K562 (cell line): ENCODE measurements at regions not wholly inside any gene's neighbourhood (a gene's known extent, or its start where the extent isn't known, plus 50 kb on each side); places are given as distances from the start of the nearest gene placed in this dataset.

ENCODE experiments used
- ATAC-seq: fragments of 200-7000 bp; cut with Tn5 transposase; 3 replicates; pipeline ENCODE4 v1.9.1; 2020; ENCODE audit warnings: moderate library complexity
- BruUV-seq: library from RNA; stranded (reverse); fragments of 400-500 nt; replicated peaks from 2 replicates; lab custom pipeline; 2021; lab: Mats Ljungman, UMichigan
- CTCF ChIA-PET: fragments of 300-600 bp; formaldehyde crosslinking; extraction: SDS; loops from one replicate; lab custom pipeline; 2021; ENCODE audit warnings: low intra/inter-chr PET ratio; lab: Yijun Ruan, JAX
- POLR2A ChIA-PET: fragments of 300-600, 350-650 bp; sonication (Branson Sonifier 250); formaldehyde crosslinking; extraction: SDS; loops from one replicate; lab custom pipeline; 2021; ENCODE audit warnings: antibody characterized with exemption, inconsistent platforms; lab: Yijun Ruan, JAX
- DNase-seq, 4 experiments: peaks; one replicate each; pipeline versions ENCODE4 v3.0.0 to v3.0.0-alpha.2; 2011 to 2018; ENCODE audit warnings: low spot score in 3 of 4, mixed read lengths in 3 of 4; ENCODE audit errors: extremely low read depth in 1 of 4
- FAIRE-seq: peaks from 2 replicates; lab custom pipeline; 2011; peaks lifted over from hg19 to GRCh38; lab: Jason Lieb, UNC
- H2AFZ ChIP-seq: 2 replicates; pipeline ENCODE4 v1.6.0; 2011; ENCODE audit warnings: low read depth, low read length, control low read depth, inconsistent platforms
- H3K27ac ChIP-seq: fragments of 200-600 bp; 3 replicates; pipeline ENCODE4 v1.8.0; 2011; ENCODE audit warnings: low read depth, mild to moderate bottlenecking, control low read depth, inconsistent platforms, low read length, moderate library complexity, mixed read lengths; ENCODE audit errors: extremely low read depth
- H3K27me3 ChIP-seq, 2 experiments: fragments of 300-600 bp in 1 of 2; 2 replicates in 1 of 2; 3 replicates in 1 of 2; pipeline versions ENCODE4 v1.6.0 to v1.8.0; 2011; ENCODE audit warnings: inconsistent platforms in 2 of 2, low read length in 2 of 2, mild to moderate bottlenecking in 1 of 2, mixed read lengths in 1 of 2, moderate library complexity in 1 of 2; ENCODE audit not compliant: control insufficient read depth in 2 of 2, insufficient read depth in 2 of 2
- H3K36me3 ChIP-seq: fragments of 300-600 bp; 3 replicates; pipeline ENCODE4 v1.8.0; 2011; ENCODE audit warnings: mild to moderate bottlenecking, low read length, inconsistent platforms; ENCODE audit not compliant: control insufficient read depth, insufficient read depth
- H3K4me1 ChIP-seq, 2 experiments: fragments of 200-600 bp in 1 of 2; replicated peaks in 1 of 2; 2 replicates in 1 of 2; 3 replicates in 1 of 2; pipeline versions ENCODE4 v1.5.1 to v1.8.0; 2011; ENCODE audit warnings: inconsistent platforms in 2 of 2, low read length in 2 of 2, mild to moderate bottlenecking in 1 of 2, mixed read lengths in 1 of 2, moderate library complexity in 1 of 2; ENCODE audit not compliant: control insufficient read depth in 2 of 2, insufficient read depth in 2 of 2
- H3K4me2 ChIP-seq: 2 replicates; pipeline ENCODE4 v1.6.1; 2011; ENCODE audit warnings: low read length, control low read depth, inconsistent platforms, mixed read lengths; ENCODE audit not compliant: insufficient read depth
- H3K4me3 ChIP-seq: fragments of 200-600 bp; sonication (generic), shearing (Covaris generic); 2 replicates; pipeline ENCODE4 v1.5.1; 2016; ENCODE audit warnings: control low read depth, inconsistent platforms
- H3K79me2 ChIP-seq: fragments of 200-600 bp; 3 replicates; pipeline ENCODE4 v1.8.0; 2011; ENCODE audit warnings: low read length, inconsistent platforms; ENCODE audit not compliant: control insufficient read depth, insufficient read depth
- H3K9ac ChIP-seq, 2 experiments: 2 replicates each; pipeline versions ENCODE4 v1.6.0 to v1.6.1; 2011; ENCODE audit warnings: low read depth in 2 of 2, low read length in 2 of 2, control low read depth in 1 of 2, inconsistent platforms in 1 of 2, mild to moderate bottlenecking in 1 of 2, mixed read lengths in 1 of 2; ENCODE audit not compliant: insufficient read depth in 1 of 2
- H3K9me1 ChIP-seq: one replicate; pipeline ENCODE4 v1.6.0; 2011; ENCODE audit warnings: inconsistent platforms, mild to moderate bottlenecking, low read length, moderate library complexity; ENCODE audit not compliant: control insufficient read depth, insufficient read depth
- H3K9me3 ChIP-seq: replicated peaks from 2 replicates; pipeline ENCODE4 v1.5.1; 2011; ENCODE audit warnings: low read depth, low read length, inconsistent platforms; ENCODE audit not compliant: control insufficient read depth, insufficient read depth
- H4K20me1 ChIP-seq: replicated peaks from 2 replicates; pipeline ENCODE4 v1.6.1; 2011; ENCODE audit warnings: low read length, inconsistent platforms, mixed read lengths; ENCODE audit not compliant: control insufficient read depth, insufficient read depth
- ATF3 ChIP-seq, 2 experiments: fragments of 450-650 bp in 1 of 2; sonication (generic) in 1 of 2; formaldehyde crosslinking in 1 of 2; IDR thresholded peaks in 1 of 2; conservative IDR thresholded peaks in 1 of 2; 2 replicates each; pipeline versions ENCODE4 v1.6.1 to v1.8.1; 2016 to 2023; ENCODE audit warnings: mild to moderate bottlenecking in 2 of 2, moderate library complexity in 2 of 2, inconsistent platforms in 1 of 2, missing genetic modification reagents in 1 of 2
- ATF7 ChIP-seq: fragments of 450-650 bp; IDR thresholded peaks from 2 replicates; pipeline ENCODE4 v1.7.1; 2014; ENCODE audit warnings: mild to moderate bottlenecking, moderate library complexity
- BCOR ChIP-seq: fragments of 450-650 bp; IDR thresholded peaks from 2 replicates; pipeline ENCODE4 v1.6.1; 2016
- KDM1A ChIP-seq, 2 experiments: fragments of 450-650 bp; IDR thresholded peaks; 2 replicates each; pipeline ENCODE4 v1.6.1; 2016; ENCODE audit warnings: mild to moderate bottlenecking in 2 of 2
- SNIP1 ChIP-seq: fragments of 450-650 bp; IDR thresholded peaks from 2 replicates; pipeline ENCODE4 v1.7.1; 2017; ENCODE audit warnings: low read depth, mild to moderate bottlenecking
- SOX6 ChIP-seq: fragments of 450-650 bp; IDR thresholded peaks from 2 replicates; pipeline ENCODE4 v1.6.1; 2014; ENCODE audit warnings: mild to moderate bottlenecking
- TAF7 ChIP-seq: fragments of 450-650 bp; IDR thresholded peaks from 2 replicates; pipeline ENCODE4 v1.6.1; 2016; ENCODE audit warnings: missing genetic modification characterization, missing compliant biosample characterization
- TBL1XR1 ChIP-seq, 2 experiments: IDR thresholded peaks; 2 replicates each; pipeline ENCODE4 v1.6.1; 2012; ENCODE audit warnings: improper control_type of control experiment in 2 of 2, low read length in 2 of 2, mild to moderate bottlenecking in 1 of 2
- VEZF1 ChIP-seq: fragments of 200-800 bp; sonication (Bioruptor generic); IDR thresholded peaks from 2 replicates; pipeline ENCODE4 v1.6.1; 2017; ENCODE audit warnings: missing genetic modification characterization, missing compliant biosample characterization
- ZBTB1 ChIP-seq: sonication (generic); formaldehyde crosslinking; IDR thresholded peaks from 2 replicates; pipeline ENCODE4 v1.8.1; 2023; ENCODE audit warnings: missing genetic modification reagents, low read depth, mild to moderate bottlenecking, borderline replicate concordance
- ZFP36 ChIP-seq: fragments of 150-350 bp; IDR thresholded peaks from 2 replicates; pipeline ENCODE4 v1.6.1; 2018; ENCODE audit warnings: low read length, low read depth; ENCODE audit not compliant: partially characterized antibody
- ZNF316 ChIP-seq: fragments of 450-650 bp; IDR thresholded peaks from 2 replicates; pipeline ENCODE4 v1.6.1; 2016
- ZNF644 ChIP-seq: fragments of 200-800 bp; sonication (Bioruptor generic); IDR thresholded peaks from 2 replicates; pipeline ENCODE4 v1.6.1; 2016; ENCODE audit warnings: low read depth, missing genetic modification characterization, missing compliant biosample characterization
- WGBS: fragments of 100-300 bp; shearing (Covaris generic); methylation state at CpG from one replicate; pipeline ENCODE4 v1.1.6; 2016; ENCODE audit warnings: low coverage, mixed read lengths; ENCODE audit not compliant: insufficient coverage; ENCODE audit errors: missing lambda C conversion rate; 5-methylcytosine and 5-hydroxymethylcytosine counted together
- in situ Hi-C: fragments of 300-500 bp; cut with MboI; formaldehyde crosslinking; loops from 4 replicates; pipeline ENCODE4 v1.15.0; 2018; ENCODE audit warnings: inconsistent platforms, mixed read lengths
- intact Hi-C: fragments of 100-400 bp; cut with micrococcal nuclease; formaldehyde crosslinking; loops from 2 replicates; pipeline ENCODE4 v1.14.2; 2022

GRCh38 chr7:101714097-101714496 is 85.0 kb upstream of the MYL10 start:
- no peak for FAIRE-seq

GRCh38 chr7:101717628-101718357 is 88.7 kb upstream of the MYL10 start:
- H3K27me3 ChIP-seq, result peaks cover 14 to 56% of the 10 kb centered on the region in 2 experiments
- no peaks in the 10 kb centered on the region for H3K9me1 ChIP-seq
- H3K4me2 ChIP-seq, result no peak overlapping the region; the same call in 1 of the 2 replicates
- no peaks in the 10 kb centered on the region for H3K36me3 ChIP-seq
- no peaks in the 10 kb centered on the region for H3K9me3 ChIP-seq
- peak overlapping the region in 1 of 2 experiments; percentile 60; a peak in 1 of 4 replicates for H3K9ac ChIP-seq
- peaks cover 0 to 14% of the 10 kb centered on the region in 2 experiments; a peak in 3 of 5 replicates for H3K4me1 ChIP-seq
- CTCF ChIA-PET, result no interaction called here
- in situ Hi-C loops (no loop called here), intact Hi-C loops (no loop called here)
- H4K20me1 ChIP-seq, result no peaks in the 10 kb centered on the region
- peak overlapping the region; percentile 68; the same call in 1 of the 2 replicates for H2AFZ ChIP-seq
- H3K27ac ChIP-seq, result no peak overlapping the region
- BruUV-seq, result no TSS peak
- 17% methylated on average over 23 of the region's 25 CpGs for WGBS
- DNase-seq, result peak in 2 of 4 experiments; percentile 56 to 60
- H3K79me2 ChIP-seq, result no peaks in the 10 kb centered on the region
- H3K4me3 ChIP-seq, result no peak overlapping the region
- ATAC-seq, result peak; percentile 57
- FAIRE-seq, result no peak
- POLR2A ChIA-PET, result no interaction called here
- no peak for TF ChIP-seq TBL1XR1 (IDR thresholded peaks at IDR 0.05; ENCODE audit: low read length in 2 of 2)
- peak; percentile 50 for TF ChIP-seq VEZF1 (CRISPR knock-in tag)
- peak; percentile 67 for TF ChIP-seq ATF7
- no peak for TF ChIP-seq SNIP1
- no peak for TF ChIP-seq SOX6
- peak; percentile 74 for TF ChIP-seq ATF3 (IDR thresholded peaks at IDR 0.05)
- no peak for TF ChIP-seq ATF3 (CRISPR knock-in tag; conservative IDR thresholded peaks at IDR 0.05)
- TF ChIP-seq ZNF644 (tag), result no peak
- no peak for TF ChIP-seq TAF7 (tag)
- peak; percentile 90 for TF ChIP-seq ZNF316

More at GRCh38 chr7:101714097-101714496, 85.0 kb upstream of the MYL10 start:
- Histone ChIP-seq H3K79me2 (no peaks in the 10 kb centered on the region), H3K27ac (no peak overlapping the region), H4K20me1 (0 out of 2 replicates have a peak, but pooled peaks cover 2% of the 10 kb centered on the region), H3K27me3 (peaks cover 21 to 42% of the 10 kb centered on the region in 2 experiments), H3K4me1 (peaks cover 0 to 10% of the 10 kb centered on the region in 2 experiments; a peak in 3 of 5 replicates), H2AFZ (no peak overlapping the region), H3K9me3 (no peaks in the 10 kb centered on the region), H3K9ac (0 out of 4 replicates have a peak overlapping the region, but pooled peaks of 1 of the 2 experiments have one; percentile 28), H3K36me3 (no peaks in the 10 kb centered on the region), H3K9me1 (no peaks in the 10 kb centered on the region), H3K4me2 (no peak overlapping the region), H3K4me3 (no peak overlapping the region)
- in situ Hi-C loops, result no loop called here
- CTCF ChIA-PET, result no interaction called here
- TF ChIP-seq ZBTB1 (CRISPR knock-in tag) (no peak), ZFP36 (peak; percentile 60), KDM1A (IDR thresholded peaks at IDR 0.05) (peak in 1 of 2 experiments; percentile 34; a peak in 1 of 4 replicates), BCOR (peak; percentile 56; the same call in 1 of the 2 replicates)
- no peak for ATAC-seq
- POLR2A ChIA-PET, result interaction anchor here (1.0 kb wide), 1 partner anchor 14 kb away, joined by 3 read pairs; no protein-coding TSS in a partner anchor
- intact Hi-C loops, result no loop called here
- WGBS, result 6% methylated on average over 7 of the region's 7 CpGs
- no peak for DNase-seq
- BruUV-seq, result no TSS peak
